NOMO-1 treated with DMSO at 0.1 percent for 48 hours (cell line): ENCODE measurements at regions not wholly inside any gene's neighbourhood (a gene's known extent, or its start where the extent isn't known, plus 50 kb on each side); places are given as distances from the start of the nearest gene placed in this dataset.

Source experiments
- DNase-seq: peaks from one replicate; lab custom pipeline; 2025; ENCODE audit not compliant: unreplicated experiment; lab: John Stamatoyannopoulos, UW

- peak; percentile 15 for DNase-seq
Observed at GRCh38 chr4:129346036-129346435, 250.1 kb downstream of the C4orf33 start.

DNA sequence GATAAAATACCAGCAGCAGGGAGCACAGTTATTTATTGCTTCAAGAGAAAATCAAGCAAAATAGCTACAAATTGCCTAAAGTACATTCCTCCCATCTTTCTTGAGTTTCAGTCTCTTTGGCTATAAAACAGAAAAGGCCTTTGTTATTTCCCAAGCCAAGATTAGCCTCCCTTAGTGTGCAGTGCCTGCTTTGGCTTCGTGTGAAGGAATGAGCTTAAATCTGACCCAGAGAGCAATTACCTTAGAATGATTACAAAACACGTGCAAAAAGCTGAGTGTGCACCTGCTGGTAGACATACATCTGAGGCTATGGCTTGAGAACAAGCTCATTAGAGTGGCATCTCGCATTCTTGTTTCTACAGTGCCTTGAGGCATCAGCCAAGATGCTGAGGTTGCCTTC is 250.8 kb downstream of the C4orf33 start:
- no peak for DNase-seq

- no peak for DNase-seq
Observed at GRCh38 chr4:129350834-129351721, 255.1 kb downstream of the C4orf33 start.

GRCh38 chr4:129352480-129352879 is 256.5 kb downstream of the C4orf33 start:
- no peak for DNase-seq

- no peak for DNase-seq
Observed at GRCh38 chr4:129353490-129353889, 257.5 kb downstream of the C4orf33 start.

DNA sequence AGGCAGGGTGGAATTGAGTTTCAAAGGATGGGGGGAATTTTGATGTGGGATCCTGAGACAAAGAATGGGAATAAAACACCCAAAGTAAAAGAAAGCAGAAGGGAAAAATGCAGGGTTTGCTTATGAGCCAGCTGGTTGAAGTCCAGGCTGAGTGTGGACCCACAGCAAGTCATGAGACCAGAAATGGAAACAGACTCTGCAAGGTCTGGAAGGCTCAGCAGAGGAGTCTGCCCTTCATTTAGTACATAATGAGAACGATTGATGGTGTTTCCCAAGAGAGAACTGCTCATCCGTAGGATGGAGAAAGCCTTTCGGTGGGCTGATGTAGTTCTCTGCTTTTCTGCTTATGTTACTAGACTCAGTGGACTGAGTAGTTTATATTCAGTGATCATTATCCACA is 259.1 kb downstream of the C4orf33 start:
- no peak for DNase-seq

DNA sequence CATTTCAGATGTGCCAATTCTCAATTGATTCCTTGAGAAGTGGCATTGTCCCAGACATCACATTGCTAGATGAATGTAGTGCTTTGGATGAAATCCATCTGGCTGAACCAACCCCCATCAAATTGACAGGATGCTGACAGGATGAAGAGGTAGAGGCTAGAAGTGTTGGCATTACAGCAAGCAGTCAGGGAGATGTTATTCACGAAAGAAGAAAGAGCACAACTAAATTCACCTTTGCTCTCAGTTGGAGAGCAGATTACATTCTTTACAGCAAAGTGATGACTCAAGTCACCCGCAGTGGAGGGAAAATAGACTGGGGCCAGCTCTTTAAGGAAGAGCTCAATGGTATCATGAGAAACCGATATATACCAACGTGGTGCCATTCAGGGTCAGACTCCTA is 259.6 kb downstream of the C4orf33 start:
- no peak for DNase-seq

DNA sequence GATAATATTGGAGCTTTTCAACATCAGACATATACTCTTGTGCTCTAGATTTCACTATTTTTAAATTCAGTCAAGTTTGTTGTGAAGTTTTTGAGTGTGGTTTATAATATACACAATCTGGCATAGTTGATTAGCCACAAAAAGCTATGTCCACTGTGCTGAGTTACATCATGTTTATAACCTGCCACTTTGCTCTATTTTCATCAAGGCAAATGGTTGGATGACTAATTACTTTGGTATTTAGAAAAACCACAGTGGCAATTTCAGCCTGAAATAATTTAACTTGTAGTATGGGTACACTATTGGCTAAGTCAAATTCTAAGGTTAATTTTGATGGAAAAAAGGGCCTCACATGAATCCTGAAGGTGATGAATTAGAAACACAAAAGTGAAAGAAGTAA is 262.6 kb downstream of the C4orf33 start:
- DNase-seq = peak; percentile 51

DNA sequence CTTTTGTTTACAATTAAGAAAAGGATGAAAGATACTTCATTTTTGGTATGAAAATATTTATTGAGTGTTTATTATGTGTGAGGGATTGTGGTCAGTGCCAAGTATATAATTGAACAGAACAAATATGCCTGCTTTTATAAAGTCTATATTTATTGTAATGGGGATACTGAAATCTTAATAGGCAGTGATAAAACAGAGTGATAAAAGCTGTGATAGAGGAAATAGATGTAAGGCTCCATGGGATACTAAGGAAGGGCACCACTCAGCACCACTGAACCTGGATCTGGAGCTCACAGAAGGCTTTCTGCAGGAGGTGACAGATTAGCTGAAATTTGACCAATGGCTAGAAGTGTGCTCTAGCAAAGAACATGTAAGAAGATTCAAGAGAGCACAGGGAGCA is 263.5 kb downstream of the C4orf33 start:
- DNase-seq = no peak

DNA sequence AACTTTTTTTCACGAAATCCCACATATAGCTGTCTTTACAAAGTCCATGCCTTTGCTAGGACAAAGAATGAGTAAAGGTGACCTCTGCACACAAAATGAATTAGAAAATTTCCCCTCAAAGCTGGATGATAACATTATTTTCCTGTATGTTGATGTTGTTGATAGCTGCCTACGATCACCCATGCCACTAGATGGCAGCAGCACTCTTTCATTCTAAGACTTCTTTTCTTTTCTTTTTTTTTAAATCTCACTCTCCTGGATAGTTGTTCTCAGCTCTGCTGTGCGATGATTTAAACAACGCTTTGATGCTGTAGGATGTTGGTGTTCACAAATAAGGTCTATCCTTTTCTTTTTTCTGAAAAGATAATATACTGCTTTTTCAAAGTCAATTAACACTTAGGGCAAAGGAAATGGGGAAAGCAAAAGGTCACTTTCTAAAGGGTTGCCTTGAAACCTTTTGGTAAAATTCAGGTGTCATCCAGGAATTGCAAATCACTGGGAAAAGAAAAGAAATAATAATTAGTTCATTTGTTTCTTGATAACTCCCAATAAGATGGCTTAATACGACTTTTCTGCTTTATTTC is 266.8 kb downstream of the C4orf33 start:
- peak; percentile 69 for DNase-seq

DNA sequence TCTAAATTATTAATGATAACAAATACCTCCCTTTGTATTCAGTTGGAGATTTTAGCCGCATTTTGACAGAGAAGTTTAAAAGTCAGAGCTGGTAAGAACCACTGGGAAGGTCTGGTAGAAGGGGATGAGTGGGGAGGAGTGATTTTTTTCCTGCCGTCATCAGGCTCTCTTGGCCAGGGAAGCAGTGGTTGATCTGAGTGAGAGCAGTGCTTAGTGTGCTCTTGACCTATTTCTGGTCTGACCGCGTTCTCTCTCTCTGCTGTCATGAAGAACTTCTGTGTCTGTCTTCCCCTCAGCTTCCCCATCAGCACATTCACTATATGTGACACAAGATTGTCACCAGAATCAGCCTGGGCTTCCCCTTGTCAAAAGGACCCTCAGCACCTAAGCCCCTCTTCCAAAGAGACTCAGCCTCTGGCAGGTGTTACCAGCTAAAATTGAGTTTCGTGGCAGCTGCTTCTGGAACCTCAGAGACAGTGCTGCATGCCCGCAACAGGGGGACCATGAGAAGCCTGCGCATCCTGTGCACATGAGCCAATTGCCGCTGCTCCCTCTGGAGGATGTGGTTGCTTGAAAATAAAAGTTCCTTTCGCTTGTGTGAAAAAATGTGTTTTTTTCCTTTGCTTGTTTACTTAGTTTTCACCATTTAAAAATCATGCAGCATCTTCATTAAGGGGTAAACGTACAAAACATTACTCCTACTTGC is 268.9 kb downstream of the C4orf33 start:
- no peak for DNase-seq

DNA sequence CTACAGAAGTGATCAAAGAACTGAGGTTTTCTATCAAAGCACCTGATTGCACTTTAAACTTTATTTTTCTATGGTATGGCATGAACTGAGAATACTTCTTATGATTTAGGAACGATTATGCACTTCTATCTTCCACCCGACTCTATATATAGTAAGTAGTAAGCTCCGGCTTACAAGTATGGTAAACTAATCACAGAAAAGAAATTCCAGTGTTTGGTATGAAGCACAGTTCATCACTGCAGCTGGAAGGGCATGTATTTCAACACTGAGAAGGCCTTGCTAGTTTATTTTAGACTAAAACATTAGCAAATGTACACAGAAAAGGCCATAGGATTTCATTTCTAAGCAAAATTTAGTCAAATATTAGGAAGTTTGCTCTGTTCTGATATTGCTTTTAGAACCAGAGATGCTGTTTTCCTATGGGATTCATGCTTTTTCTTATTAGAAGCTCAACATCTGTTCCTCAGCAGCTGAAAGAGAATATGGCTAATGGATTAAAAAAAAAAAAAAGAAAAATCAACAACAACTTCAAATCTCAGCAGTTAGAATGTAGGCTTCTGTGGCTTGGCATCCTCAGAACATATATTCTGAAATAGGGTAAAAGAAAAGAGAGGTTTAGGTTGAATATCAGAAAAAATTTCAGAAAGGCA is 273.5 kb downstream of the C4orf33 start:
- DNase-seq = no peak

- DNase-seq = no peak
Observed at GRCh38 chr4:129371065-129371464, 275.1 kb downstream of the C4orf33 start.

DNA sequence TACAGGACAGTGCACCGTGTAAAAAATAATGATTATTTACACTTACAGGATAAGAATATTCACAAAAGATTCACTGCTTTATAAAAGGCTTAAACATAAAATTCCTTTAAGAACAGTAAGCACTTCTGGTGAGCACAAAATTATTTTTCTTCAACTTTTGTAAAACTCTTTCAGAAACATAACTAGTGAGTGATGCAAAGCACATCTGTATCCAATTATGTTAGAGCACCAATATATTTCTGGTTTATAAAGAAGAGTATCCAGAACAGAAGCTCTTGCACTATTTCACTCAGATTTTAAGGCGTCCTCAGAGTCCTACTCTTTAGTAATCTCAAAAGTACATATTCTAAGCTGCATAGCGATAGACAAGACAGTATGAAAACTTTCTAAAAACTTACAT is 276.0 kb downstream of the C4orf33 start:
- DNase-seq = no peak

DNA sequence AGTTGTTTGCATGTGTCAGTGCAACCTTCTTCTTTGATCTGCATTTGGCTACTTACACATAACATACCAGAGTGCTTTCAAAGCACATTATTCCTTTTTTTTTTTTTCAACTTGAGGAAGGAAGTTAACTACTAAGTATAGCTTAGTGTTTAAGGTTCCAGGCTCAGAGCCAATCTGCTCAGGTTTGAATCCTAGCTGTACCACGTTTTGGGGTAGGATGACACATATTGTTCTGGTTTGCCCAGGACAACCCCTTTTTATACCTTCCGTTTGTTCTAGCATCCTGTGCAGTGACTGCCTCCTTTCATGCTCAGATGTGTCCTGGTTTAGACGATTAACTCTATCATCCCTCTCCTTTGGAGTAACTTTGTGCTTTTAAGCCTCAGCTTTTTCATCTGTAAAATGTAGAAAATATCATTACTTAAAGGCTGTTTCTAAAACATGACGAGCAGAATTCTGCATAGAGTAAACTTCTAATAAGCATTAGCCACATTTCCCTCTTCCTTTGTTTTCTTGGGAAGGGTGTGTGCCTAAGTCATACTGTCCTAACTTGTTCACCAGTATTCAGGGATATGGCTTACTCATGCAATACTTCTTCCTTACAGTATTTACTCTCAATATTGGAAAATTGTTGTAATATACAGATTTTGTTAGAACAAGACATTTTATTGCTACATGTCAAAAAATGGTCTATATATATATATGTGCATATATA is 281.3 kb downstream of the C4orf33 start:
- DNase-seq = peak; percentile 20

- no peak for DNase-seq
Observed at GRCh38 chr4:129378364-129378763, 282.4 kb downstream of the C4orf33 start.

DNA sequence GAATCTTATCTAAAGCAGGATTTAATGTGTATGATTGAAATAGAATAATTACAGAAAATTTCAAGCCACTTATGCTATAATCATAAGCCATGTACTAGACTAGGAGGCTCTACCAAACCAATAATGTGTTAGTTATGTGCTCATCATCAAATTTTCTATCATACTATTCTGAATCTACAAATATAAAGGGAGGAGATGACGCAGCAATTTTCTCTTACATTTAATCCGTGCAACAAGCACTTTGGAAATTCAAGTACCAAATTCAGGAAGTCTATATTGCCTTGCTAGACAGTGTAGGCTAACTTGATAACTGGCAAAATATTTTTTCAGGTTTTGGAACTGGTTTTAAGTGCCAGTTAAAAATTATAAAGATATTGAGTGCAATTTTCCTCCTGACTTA is 283.5 kb downstream of the C4orf33 start:
- no peak for DNase-seq

- no peak for DNase-seq
Observed at GRCh38 chr4:129384974-129385373, 289.0 kb downstream of the C4orf33 start.

DNA sequence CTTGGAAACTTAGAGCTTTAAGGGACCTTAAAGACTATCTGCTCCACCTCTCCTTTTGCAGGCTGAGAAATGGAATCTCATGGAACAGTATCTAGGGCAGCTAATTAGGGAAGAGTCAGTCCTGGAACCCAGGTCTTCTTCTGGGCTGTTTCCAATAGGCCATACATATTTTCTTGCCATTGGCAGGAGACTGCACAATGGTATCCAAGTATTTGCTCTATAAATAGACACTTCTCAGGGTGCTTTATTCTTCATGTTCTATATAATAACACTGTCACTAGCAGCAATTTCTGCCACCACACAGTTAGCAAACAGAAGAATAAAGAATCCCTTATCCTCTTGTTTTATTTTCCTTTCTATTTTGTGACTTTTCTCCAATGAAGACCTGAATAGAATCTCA is 291.7 kb downstream of the C4orf33 start:
- DNase-seq = no peak

- DNase-seq = no peak
Observed at GRCh38 chr4:129393976-129394375, 298.0 kb downstream of the C4orf33 start.

DNA sequence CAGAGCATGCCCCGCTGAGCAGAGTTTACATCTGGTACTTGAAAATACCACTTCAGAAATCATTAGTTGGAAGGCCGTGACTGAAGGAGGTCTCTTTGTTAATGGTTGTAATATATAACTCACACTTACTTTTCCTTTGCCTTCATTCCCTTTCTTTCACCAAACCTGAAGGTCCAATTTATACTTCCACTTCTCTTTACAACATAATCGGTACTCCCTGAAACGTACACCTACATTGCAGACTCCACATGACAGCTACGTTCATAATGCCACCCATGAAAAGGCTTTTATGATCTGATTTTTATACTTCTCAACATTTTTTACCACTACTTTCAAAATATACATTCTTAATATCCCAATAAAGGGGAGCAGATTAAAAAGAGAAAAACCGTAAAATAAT is 298.7 kb downstream of the C4orf33 start:
- DNase-seq = no peak
